ENCODE measurements at regions not wholly inside any gene's neighbourhood (a gene's known extent, or its start where the extent isn't known, plus 50 kb on each side); places are given as distances from the start of the nearest gene placed in this dataset.

DNA sequence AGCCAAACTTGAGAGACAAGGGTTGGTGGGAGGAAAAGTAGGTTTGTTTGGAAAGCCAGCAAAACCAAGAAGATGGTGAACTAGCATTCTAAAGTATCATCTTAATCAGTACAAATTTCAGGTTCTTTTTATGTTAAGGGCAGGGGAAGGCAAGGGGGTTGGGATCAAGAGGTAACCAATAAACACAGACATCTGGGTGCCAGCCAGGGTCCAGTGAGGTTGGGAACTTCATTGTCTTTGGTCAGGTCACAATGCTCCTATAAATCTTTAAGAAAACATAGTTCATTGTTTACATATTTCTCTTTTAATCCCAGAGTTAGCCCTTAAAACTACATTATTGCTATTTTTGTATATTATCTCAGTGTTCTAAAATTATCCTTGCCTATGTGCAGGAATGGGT lies 126.2 kb upstream of the NR5A2 start:
- peak; percentile 50 for TF ChIP-seq SETDB1 (IDR thresholded peaks at IDR 0.05; ENCODE audit: insufficient read length, low read length)
- TF ChIP-seq, protein P1, sequence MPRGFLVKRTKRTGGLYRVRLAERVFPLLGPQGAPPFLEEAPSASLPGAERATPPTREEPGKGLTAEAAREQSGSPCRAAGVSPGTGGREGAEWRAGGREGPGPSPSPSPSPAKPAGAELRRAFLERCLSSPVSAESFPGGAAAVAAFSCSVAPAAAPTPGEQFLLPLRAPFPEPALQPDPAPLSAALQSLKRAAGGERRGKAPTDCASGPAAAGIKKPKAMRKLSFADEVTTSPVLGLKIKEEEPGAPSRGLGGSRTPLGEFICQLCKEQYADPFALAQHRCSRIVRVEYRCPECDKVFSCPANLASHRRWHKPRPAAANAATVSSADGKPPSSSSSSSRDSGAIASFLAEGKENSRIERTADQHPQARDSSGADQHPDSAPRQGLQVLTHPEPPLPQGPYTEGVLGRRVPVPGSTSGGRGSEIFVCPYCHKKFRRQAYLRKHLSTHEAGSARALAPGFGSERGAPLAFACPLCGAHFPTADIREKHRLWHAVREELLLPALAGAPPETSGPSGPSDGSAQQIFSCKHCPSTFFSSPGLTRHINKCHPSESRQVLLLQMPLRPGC (tag by site-specific recombination; IDR thresholded peaks at IDR 0.05), result no peak
- POLR2A ChIA-PET, result no interaction called here
- no peaks in the 10 kb centered on the region for H3K4me1 ChIP-seq (ENCODE audit: control insufficient read depth, insufficient read depth, low read length)

DNA sequence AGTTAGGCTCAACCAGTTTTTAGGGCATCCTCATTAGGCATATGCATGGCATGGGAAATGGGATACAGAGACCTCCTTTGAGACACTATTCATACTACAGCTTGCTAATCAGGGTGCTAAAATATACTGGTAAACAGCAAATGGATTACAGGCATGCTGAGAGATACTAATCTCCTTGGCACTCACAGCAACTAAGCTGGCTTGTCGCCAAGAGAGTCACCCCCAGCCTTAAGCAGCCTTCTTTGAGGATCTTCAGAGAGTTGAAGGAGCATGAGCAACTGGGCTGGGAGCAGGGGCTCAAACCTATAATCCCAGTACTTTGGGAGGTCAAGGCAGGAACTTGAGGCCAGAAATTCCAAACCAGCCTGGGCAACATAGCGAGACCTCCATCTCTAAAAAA lies 120.1 kb upstream of the NR5A2 start:
- POLR2A ChIA-PET, result no interaction called here
- CTCF ChIA-PET, result interaction anchor here (0.6 to 0.7 kb wide), 2 partner anchors 424 to 1160 kb away, joined by 3 read pairs; no protein-coding TSS in a partner anchor

More for the DNA sequence above, 126.2 kb upstream of the NR5A2 start:
- Histone ChIP-seq H3K9me3 (ENCODE audit: control insufficient read depth, insufficient read depth, low read depth, low read length) (no peaks in the 10 kb centered on the region), H3K27ac (ENCODE audit: extremely low read depth, low read depth, low read length) (no peak overlapping the region), H3K4me3 (ENCODE audit: low read depth, low read length) (no peak overlapping the region), H3K36me3 (ENCODE audit: control insufficient read depth in 2 of 2, insufficient read depth in 1 of 2, low read length in 2 of 2) (no peaks in the 10 kb centered on the region; a peak in 1 of 3 replicates)
- CTCF ChIA-PET, result no interaction called here

DNA sequence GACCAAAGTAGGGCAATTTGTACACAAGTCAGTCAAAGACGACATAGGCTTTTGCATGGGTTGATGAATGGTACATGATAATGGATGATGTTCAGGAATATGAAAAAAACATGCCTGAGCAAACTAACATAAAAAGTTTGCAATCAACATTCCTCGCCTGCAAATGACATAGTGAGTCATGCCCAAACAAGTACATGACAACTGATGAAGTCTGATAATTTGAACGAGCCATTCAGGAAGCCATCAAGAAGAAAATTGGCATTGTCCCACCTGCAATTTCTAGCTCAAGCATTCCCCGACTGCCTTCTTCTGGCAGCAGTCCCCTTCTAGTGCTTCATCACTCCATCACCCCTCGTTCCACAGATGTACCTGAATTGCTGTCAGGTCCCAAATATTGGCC lies 118.4 kb upstream of the NR5A2 start:
- Histone ChIP-seq H3K4me3 (ENCODE audit: low read depth, low read length) (no peak overlapping the region), H3K27ac (ENCODE audit: extremely low read depth, low read depth, low read length) (no peak overlapping the region), H3K36me3 (ENCODE audit: control insufficient read depth in 2 of 2, insufficient read depth in 1 of 2, low read length in 2 of 2) (no peaks in the 10 kb centered on the region), H3K4me1 (ENCODE audit: control insufficient read depth, insufficient read depth, low read length) (no peaks in the 10 kb centered on the region), H3K9me3 (ENCODE audit: control insufficient read depth, insufficient read depth, low read depth, low read length) (no peaks in the 10 kb centered on the region)
- ChIA-PET POLR2A (no interaction called here), CTCF (no interaction called here)
- TF ChIP-seq ZNF266 (tag by site-specific recombination; IDR thresholded peaks at IDR 0.05; ENCODE audit: low read depth) (no peak), SALL2 (tag by site-specific recombination; IDR thresholded peaks at IDR 0.05; ENCODE audit: borderline replicate concordance) (no peak), ZNF23 (tag by site-specific recombination; IDR thresholded peaks at IDR 0.05; ENCODE audit: borderline replicate concordance) (no peak), ZNF621 (tag by site-specific recombination; IDR thresholded peaks at IDR 0.05) (no peak)
- TF ChIP-seq, protein P2, sequence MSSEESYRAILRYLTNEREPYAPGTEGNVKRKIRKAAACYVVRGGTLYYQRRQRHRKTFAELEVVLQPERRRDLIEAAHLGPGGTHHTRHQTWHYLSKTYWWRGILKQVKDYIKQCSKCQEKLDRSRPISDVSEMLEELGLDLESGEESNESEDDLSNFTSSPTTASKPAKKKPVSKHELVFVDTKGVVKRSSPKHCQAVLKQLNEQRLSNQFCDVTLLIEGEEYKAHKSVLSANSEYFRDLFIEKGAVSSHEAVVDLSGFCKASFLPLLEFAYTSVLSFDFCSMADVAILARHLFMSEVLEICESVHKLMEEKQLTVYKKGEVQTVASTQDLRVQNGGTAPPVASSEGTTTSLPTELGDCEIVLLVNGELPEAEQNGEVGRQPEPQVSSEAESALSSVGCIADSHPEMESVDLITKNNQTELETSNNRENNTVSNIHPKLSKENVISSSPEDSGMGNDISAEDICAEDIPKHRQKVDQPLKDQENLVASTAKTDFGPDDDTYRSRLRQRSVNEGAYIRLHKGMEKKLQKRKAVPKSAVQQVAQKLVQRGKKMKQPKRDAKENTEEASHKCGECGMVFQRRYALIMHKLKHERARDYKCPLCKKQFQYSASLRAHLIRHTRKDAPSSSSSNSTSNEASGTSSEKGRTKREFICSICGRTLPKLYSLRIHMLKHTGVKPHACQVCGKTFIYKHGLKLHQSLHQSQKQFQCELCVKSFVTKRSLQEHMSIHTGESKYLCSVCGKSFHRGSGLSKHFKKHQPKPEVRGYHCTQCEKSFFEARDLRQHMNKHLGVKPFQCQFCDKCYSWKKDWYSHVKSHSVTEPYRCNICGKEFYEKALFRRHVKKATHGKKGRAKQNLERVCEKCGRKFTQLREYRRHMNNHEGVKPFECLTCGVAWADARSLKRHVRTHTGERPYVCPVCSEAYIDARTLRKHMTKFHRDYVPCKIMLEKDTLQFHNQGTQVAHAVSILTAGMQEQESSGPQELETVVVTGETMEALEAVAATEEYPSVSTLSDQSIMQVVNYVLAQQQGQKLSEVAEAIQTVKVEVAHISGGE (tag by site-specific recombination; conservative IDR thresholded peaks at IDR 0.05; ENCODE audit: low read depth), result no peak
- TF ChIP-seq, protein P3, sequence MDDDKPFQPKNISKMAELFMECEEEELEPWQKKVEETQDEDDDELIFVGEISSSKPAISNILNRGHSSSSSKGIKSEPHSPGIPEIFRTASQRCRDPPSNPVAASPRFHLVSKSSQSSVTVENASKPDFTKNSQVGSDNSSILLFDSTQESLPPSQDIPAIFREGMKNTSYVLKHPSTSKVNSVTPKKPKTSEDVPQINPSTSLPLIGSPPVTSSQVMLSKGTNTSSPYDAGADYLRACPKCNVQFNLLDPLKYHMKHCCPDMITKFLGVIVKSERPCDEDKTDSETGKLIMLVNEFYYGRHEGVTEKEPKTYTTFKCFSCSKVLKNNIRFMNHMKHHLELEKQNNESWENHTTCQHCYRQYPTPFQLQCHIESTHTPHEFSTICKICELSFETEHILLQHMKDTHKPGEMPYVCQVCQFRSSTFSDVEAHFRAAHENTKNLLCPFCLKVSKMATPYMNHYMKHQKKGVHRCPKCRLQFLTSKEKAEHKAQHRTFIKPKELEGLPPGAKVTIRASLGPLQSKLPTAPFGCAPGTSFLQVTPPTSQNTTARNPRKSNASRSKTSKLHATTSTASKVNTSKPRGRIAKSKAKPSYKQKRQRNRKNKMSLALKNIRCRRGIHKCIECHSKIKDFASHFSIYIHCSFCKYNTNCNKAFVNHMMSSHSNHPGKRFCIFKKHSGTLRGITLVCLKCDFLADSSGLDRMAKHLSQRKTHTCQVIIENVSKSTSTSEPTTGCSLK (tag by site-specific recombination; IDR thresholded peaks at IDR 0.05), result no peak
- TF ChIP-seq, protein P4, sequence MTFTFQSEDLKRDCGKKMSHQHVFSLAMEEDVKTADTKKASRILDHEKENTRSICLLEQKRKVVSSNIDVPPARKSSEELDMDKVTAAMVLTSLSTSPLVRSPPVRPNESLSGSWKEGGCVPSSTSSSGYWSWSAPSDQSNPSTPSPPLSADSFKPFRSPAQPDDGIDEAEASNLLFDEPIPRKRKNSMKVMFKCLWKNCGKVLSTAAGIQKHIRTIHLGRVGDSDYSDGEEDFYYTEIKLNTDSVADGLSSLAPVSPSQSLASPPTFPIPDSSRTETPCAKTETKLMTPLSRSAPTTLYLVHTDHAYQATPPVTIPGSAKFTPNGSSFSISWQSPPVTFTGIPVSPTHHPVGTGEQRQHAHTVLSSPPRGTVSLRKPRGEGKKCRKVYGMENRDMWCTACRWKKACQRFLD (tag by site-specific recombination; IDR thresholded peaks at IDR 0.05), result no peak
- TF ChIP-seq, protein P5, sequence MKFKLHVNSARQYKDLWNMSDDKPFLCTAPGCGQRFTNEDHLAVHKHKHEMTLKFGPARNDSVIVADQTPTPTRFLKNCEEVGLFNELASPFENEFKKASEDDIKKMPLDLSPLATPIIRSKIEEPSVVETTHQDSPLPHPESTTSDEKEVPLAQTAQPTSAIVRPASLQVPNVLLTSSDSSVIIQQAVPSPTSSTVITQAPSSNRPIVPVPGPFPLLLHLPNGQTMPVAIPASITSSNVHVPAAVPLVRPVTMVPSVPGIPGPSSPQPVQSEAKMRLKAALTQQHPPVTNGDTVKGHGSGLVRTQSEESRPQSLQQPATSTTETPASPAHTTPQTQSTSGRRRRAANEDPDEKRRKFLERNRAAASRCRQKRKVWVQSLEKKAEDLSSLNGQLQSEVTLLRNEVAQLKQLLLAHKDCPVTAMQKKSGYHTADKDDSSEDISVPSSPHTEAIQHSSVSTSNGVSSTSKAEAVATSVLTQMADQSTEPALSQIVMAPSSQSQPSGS (tag by site-specific recombination; IDR thresholded peaks at IDR 0.05; ENCODE audit: low read depth), result no peak

More for the DNA sequence above, 120.1 kb upstream of the NR5A2 start:
- Histone ChIP-seq H3K27ac (ENCODE audit: extremely low read depth, low read depth, low read length) (no peak overlapping the region), H3K36me3 (ENCODE audit: control insufficient read depth in 2 of 2, insufficient read depth in 1 of 2, low read length in 2 of 2) (no peaks in the 10 kb centered on the region), H3K4me1 (ENCODE audit: control insufficient read depth, insufficient read depth, low read length) (no peaks in the 10 kb centered on the region), H3K9me3 (ENCODE audit: control insufficient read depth, insufficient read depth, low read depth, low read length) (no peaks in the 10 kb centered on the region), H3K4me3 (ENCODE audit: low read depth, low read length) (no peak overlapping the region)
- TF ChIP-seq BCL11A (tag by site-specific recombination; IDR thresholded peaks at IDR 0.05; ENCODE audit: low read depth) (no peak), ZNF600 (tag by site-specific recombination; IDR thresholded peaks at IDR 0.05) (no peak), ZNF184 (tag by site-specific recombination; IDR thresholded peaks at IDR 0.05) (no peak)

Measured in HEK293 (cell line).